Thoracic aorta (tissue), 2 donors: ENCODE measurements at regions not wholly inside any gene's neighbourhood (a gene's known extent, or its start where the extent isn't known, plus 50 kb on each side); places are given as distances from the start of the nearest gene placed in this dataset.

ENCODE experiments used
- ATAC-seq: fragments of 150-250 bp; one replicate; pipeline ENCODE4 v1.8.0; 2017; ENCODE audit warnings: low read depth; ENCODE audit not compliant: insufficient number of reproducible peaks, low FRiP score
- DNase-seq: peaks from one replicate; pipeline ENCODE4 v3.0.0-alpha.2; 2020; ENCODE audit warnings: low spot score
- H3K27ac ChIP-seq, 2 donors: fragments of 200-600 bp; sonication (generic); 1 replicate in 1 of 2; 2 replicates in 1 of 2; pipeline ENCODE4 v1.5.1; 2016; ENCODE audit warnings: mild to moderate bottlenecking in 2 of 2, moderate library complexity in 2 of 2
- H3K27me3 ChIP-seq: fragments of 200-600 bp; sonication (generic); replicated peaks from 2 replicates; pipeline ENCODE4 v1.6.0; 2016; ENCODE audit warnings: mild to moderate bottlenecking; ENCODE audit not compliant: insufficient read depth
- H3K36me3 ChIP-seq: fragments of 200-600 bp; sonication (generic); one replicate; pipeline ENCODE4 v1.5.1; 2016
- H3K4me1 ChIP-seq, 2 donors: fragments of 200-600 bp; sonication (generic); 1 replicate in 1 of 2; 2 replicates in 1 of 2; pipeline versions ENCODE4 v1.5.1 to v1.6.0; 2016; ENCODE audit warnings: low read depth in 2 of 2, mild to moderate bottlenecking in 1 of 2; ENCODE audit not compliant: control insufficient read depth in 1 of 2
- H3K4me3 ChIP-seq: fragments of 200-600 bp; sonication (generic); 2 replicates; pipeline ENCODE4 v1.5.1; 2016; ENCODE audit warnings: mild to moderate bottlenecking
- H3K9me3 ChIP-seq: fragments of 200-600 bp; sonication (generic); 2 replicates; pipeline ENCODE4 v1.5.1; 2016
- TF ChIP-seq, protein P1 (sequence below): fragments of 200-600 bp; sonication (generic); IDR thresholded peaks from one replicate; pipeline ENCODE4 v1.5.1; 2019; ENCODE audit warnings: antibody characterized with exemption

DNA sequence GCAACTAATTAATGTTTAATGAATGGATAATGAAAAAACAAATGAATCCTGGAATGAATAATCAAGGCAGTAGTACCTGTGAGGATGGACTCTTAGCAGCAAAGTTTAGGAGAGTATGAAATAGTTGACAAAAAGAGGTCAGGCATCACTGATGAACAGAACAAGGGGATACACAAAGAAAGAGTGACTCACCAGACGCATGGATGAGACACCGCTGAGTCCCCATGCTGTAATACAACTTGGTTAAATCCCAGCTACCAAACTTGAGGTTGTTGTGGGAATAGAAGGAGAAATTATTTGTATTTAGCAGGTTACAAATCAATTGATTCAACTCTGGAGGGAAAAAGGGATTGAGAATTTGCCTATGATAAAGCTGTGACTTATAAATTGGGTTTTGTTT is 976.9 kb upstream of the TENM4 start:
- no peak for DNase-seq
- H3K9me3 ChIP-seq = no peaks in the 10 kb centered on the region

DNA sequence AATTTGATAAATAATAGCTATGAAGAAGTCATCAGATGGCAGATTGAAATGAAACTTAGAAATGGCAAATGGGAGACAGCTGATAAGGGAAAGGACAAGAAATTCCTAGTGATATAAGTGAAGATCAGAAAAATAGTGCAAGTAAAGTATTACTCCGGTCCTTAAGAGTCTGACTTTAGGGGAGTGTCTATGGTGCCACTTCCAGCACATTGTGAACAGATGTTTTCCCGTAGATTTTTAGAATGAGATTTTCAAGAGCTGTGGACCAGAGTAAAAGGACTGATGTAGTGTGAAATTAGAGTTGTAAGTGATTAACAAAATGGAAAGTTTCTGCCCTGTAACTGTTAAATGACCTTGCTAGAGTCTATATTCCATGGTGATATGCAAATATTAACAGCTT is 974.8 kb upstream of the TENM4 start:
- DNase-seq (no peak), ATAC-seq (no peak)
- Histone ChIP-seq H3K27me3 (no peaks in the 10 kb centered on the region), H3K9me3 (no peaks in the 10 kb centered on the region), H3K27ac (no peak overlapping the region), H3K4me3 (no peak overlapping the region), H3K36me3 (no peaks in the 10 kb centered on the region), H3K4me1 (no peaks in the 10 kb centered on the region)
- TF ChIP-seq, protein P1, sequence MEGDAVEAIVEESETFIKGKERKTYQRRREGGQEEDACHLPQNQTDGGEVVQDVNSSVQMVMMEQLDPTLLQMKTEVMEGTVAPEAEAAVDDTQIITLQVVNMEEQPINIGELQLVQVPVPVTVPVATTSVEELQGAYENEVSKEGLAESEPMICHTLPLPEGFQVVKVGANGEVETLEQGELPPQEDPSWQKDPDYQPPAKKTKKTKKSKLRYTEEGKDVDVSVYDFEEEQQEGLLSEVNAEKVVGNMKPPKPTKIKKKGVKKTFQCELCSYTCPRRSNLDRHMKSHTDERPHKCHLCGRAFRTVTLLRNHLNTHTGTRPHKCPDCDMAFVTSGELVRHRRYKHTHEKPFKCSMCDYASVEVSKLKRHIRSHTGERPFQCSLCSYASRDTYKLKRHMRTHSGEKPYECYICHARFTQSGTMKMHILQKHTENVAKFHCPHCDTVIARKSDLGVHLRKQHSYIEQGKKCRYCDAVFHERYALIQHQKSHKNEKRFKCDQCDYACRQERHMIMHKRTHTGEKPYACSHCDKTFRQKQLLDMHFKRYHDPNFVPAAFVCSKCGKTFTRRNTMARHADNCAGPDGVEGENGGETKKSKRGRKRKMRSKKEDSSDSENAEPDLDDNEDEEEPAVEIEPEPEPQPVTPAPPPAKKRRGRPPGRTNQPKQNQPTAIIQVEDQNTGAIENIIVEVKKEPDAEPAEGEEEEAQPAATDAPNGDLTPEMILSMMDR = no peak

More for the DNA sequence above, 976.9 kb upstream of the TENM4 start:
- TF ChIP-seq, protein P1 = no peak
- Histone ChIP-seq H3K27ac (no peak overlapping the region), H3K4me1 (no peaks in the 10 kb centered on the region), H3K27me3 (no peaks in the 10 kb centered on the region), H3K36me3 (no peaks in the 10 kb centered on the region), H3K4me3 (no peak overlapping the region)
- no peak for ATAC-seq

DNA sequence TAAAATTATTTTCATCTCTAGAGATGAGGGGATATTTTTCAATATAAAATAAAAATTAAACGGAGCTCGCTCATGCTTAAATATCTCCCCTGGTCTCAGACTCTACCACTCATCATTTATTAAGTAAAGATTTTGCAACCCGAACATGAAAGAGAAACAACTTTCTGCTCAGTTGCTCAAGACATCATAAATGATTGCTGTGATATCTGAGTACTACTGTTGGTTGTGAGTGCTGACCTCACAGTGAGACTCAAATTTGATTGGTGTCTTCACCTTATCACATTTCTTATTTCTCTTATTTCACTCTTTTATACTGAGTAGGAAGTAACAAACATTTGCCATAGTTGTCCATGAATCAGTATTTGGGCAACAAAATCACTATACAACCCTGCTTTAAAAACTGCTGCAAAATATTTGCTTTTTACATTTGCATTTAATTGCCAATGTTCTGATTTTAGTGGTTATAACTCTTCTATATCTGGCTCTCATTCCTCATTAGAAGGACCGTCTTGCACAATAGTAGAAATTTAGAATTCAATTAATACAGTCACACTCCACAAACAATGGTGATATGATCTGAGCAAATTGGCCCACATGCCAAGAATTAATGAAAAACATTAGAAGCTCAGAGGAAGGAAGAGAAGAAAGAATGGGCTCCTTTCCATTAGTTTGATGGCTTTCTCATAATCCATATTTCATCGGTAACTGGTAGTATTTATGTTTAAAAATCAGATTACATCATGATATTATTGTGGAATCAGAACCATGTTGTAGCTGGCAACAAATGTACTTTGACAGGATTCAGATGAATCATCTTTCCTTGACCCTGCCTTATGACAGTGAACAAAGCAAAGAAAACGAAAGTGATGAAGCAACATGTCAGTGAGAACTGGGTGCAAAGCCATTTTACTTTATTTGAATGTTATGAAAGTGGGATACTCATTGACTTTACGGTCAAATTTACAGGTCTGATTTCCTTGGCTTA is 973.6 kb upstream of the TENM4 start:
- TF ChIP-seq, protein P1 = no peak
- ATAC-seq (no peak), DNase-seq (no peak)
- no peaks in the 10 kb centered on the region for H3K36me3 ChIP-seq
- H3K27ac ChIP-seq = no peak overlapping the region
- no peaks in the 10 kb centered on the region for H3K9me3 ChIP-seq
- no peaks in the 10 kb centered on the region for H3K27me3 ChIP-seq
- no peak overlapping the region for H3K4me3 ChIP-seq
- no peaks in the 10 kb centered on the region for H3K4me1 ChIP-seq

DNA sequence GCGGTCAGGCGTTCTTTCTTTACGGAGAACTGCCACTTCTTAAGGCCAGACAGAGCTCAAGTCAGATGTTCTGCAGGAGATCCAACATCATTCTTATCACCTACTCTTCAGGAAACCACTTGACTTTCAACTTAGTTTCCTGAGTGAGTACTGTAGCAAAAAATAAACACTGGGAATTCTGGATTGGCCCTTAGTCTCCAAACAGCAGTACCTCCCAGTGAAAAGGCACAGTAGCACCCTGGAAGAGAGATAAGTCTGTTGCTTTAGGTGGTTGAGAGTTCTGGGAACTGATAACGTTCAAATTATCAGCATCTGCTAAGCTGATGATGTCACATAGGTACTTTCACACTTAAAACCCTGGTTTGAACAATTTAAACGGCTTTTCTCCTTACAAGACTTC is 971.8 kb upstream of the TENM4 start:
- Histone ChIP-seq H3K4me1 (no peaks in the 10 kb centered on the region), H3K36me3 (no peaks in the 10 kb centered on the region), H3K9me3 (no peaks in the 10 kb centered on the region), H3K27ac (no peak overlapping the region), H3K27me3 (no peaks in the 10 kb centered on the region), H3K4me3 (no peak overlapping the region)
- DNase-seq = no peak
- TF ChIP-seq, protein P1 = no peak
- ATAC-seq = no peak

DNA sequence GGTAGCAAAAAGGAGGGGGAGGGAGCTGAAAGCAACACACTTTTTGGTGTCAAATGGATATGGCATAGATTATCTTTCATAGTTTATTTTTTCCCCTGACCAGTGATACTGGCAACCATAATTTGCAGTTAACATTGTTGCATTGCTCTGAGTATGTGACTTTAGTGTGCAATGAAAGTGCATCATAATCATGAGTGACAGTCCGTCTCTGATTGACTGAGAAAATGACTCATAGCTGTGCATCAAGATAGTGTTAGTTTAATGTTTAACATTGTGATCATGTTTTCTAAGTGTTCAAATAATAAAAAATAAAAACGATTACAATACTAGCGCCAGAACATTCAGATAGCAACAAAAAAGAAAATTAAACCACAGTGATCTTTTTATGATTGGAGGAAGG is 952.4 kb upstream of the TENM4 start:
- DNase-seq = no peak
- Histone ChIP-seq H3K27me3 (no peaks in the 10 kb centered on the region), H3K4me3 (no peak overlapping the region), H3K9me3 (no peaks in the 10 kb centered on the region), H3K27ac (no peak overlapping the region), H3K36me3 (no peaks in the 10 kb centered on the region), H3K4me1 (no peaks in the 10 kb centered on the region)
- ATAC-seq = no peak
- TF ChIP-seq, protein P1 = no peak
